IMR-90 (cell line): ENCODE measurements at regions not wholly inside any gene's neighbourhood (a gene's known extent, or its start where the extent isn't known, plus 50 kb on each side); places are given as distances from the start of the nearest gene placed in this dataset.

Experiments used
- ATAC-seq: fragments of 200-7000 bp; cut with Tn5 transposase; 2 replicates; pipeline ENCODE4 v1.9.1; 2020; ENCODE audit warnings: low read depth, mild to moderate bottlenecking, moderate library complexity
- BruUV-seq: library from RNA; stranded (reverse); fragments of 400-500 nt; replicated peaks from 2 replicates; lab custom pipeline; 2021; lab: Mats Ljungman, UMichigan
- CTCF ChIA-PET: fragments of 300-600 bp; formaldehyde crosslinking; extraction: SDS; loops from one replicate; lab custom pipeline; 2021; ENCODE audit warnings: antibody characterized with exemption; lab: Yijun Ruan, JAX
- POLR2A ChIA-PET: fragments of 300-600 bp; sonication (Branson Sonifier 250); formaldehyde crosslinking; loops from one replicate; lab custom pipeline; 2022; ENCODE audit warnings: antibody characterized with exemption; ENCODE audit not compliant: unreplicated experiment; lab: Charles Lee
- DNase-seq: peaks from one replicate; pipeline ENCODE4 v3.0.0; 2013
- H2AFZ ChIP-seq: replicated peaks from 2 replicates; pipeline ENCODE3; 2013; ENCODE audit warnings: low read length, mild to moderate bottlenecking; ENCODE audit not compliant: poor library complexity
- H2AK5ac ChIP-seq: 2 replicates; pipeline ENCODE4 v1.6.1; 2013; ENCODE audit warnings: low read depth, low read length, inconsistent platforms
- H2AK9ac ChIP-seq: replicated peaks from 2 replicates; pipeline ENCODE3; 2013; ENCODE audit warnings: mild to moderate bottlenecking, low read depth, low read length, moderate library complexity; ENCODE audit not compliant: poor library complexity
- H2BK120ac ChIP-seq: 2 replicates; pipeline ENCODE4 v1.6.1; 2013; ENCODE audit warnings: low read depth, low read length, inconsistent platforms
- H2BK15ac ChIP-seq: 3 replicates; pipeline ENCODE4 v1.6.1; 2013; ENCODE audit warnings: low read depth, low read length, inconsistent platforms
- H2BK20ac ChIP-seq: 2 replicates; pipeline ENCODE4 v1.6.1; 2013; ENCODE audit warnings: low read depth, mild to moderate bottlenecking, inconsistent platforms, low read length, moderate library complexity
- H2BK5ac ChIP-seq: 2 replicates; pipeline ENCODE4 v1.6.1; 2013; ENCODE audit warnings: mild to moderate bottlenecking, low read depth, low read length, inconsistent platforms; ENCODE audit not compliant: poor library complexity, severe bottlenecking
- H3K14ac ChIP-seq: replicated peaks from 2 replicates; pipeline ENCODE4 v1.6.1; 2013; ENCODE audit warnings: low read depth, low read length, inconsistent platforms
- H3K18ac ChIP-seq: 2 replicates; pipeline ENCODE4 v1.6.1; 2013; ENCODE audit warnings: low read depth, low read length, control low read depth
- H3K23ac ChIP-seq: 2 replicates; pipeline ENCODE4 v1.6.1; 2013; ENCODE audit warnings: low read depth, low read length, inconsistent platforms
- H3K27ac ChIP-seq: 2 replicates; pipeline ENCODE4 v1.5.1; 2013; ENCODE audit warnings: mild to moderate bottlenecking, control low read depth, low read length; ENCODE audit not compliant: insufficient read depth
- H3K27me3 ChIP-seq: 2 replicates; pipeline ENCODE4 v1.6.1; 2013; ENCODE audit warnings: low read length; ENCODE audit not compliant: control insufficient read depth, insufficient read depth
- H3K36me3 ChIP-seq: 2 replicates; pipeline ENCODE4 v1.6.1; 2013; ENCODE audit warnings: low read length, mixed read lengths; ENCODE audit not compliant: control insufficient read depth, insufficient read depth
- H3K4ac ChIP-seq: 2 replicates; pipeline ENCODE4 v1.6.1; 2013; ENCODE audit warnings: low read depth, low read length, inconsistent platforms
- H3K4me1 ChIP-seq: 2 replicates; pipeline ENCODE4 v1.6.1; 2013; ENCODE audit warnings: low read length, mixed read lengths; ENCODE audit not compliant: control insufficient read depth, insufficient read depth
- H3K4me2 ChIP-seq: 2 replicates; pipeline ENCODE4 v1.6.1; 2013; ENCODE audit warnings: low read depth, mild to moderate bottlenecking, control low read depth, low read length, moderate library complexity
- H3K4me3 ChIP-seq: 2 replicates; pipeline ENCODE4 v1.5.1; 2013; ENCODE audit warnings: low read depth, mild to moderate bottlenecking, control low read depth, low read length, moderate library complexity; ENCODE audit not compliant: insufficient read depth
- H3K56ac ChIP-seq: 2 replicates; pipeline ENCODE4 v1.6.1; 2013; ENCODE audit warnings: low read length, inconsistent platforms; ENCODE audit not compliant: insufficient read depth; ENCODE audit errors: extremely low read depth
- H3K79me1 ChIP-seq, 2 experiments: 2 replicates each; pipeline ENCODE4 v1.6.1; 2013; ENCODE audit warnings: low read length in 2 of 2, inconsistent platforms in 1 of 2, low read depth in 1 of 2
- H3K9ac ChIP-seq: 2 replicates; pipeline ENCODE4 v1.6.1; 2013; ENCODE audit warnings: low read depth, low read length, control low read depth
- H3K9me1 ChIP-seq: 2 replicates; pipeline ENCODE4 v1.6.1; 2013; ENCODE audit warnings: low read length, inconsistent platforms; ENCODE audit not compliant: insufficient read depth
- H3K9me3 ChIP-seq: 2 replicates; pipeline ENCODE4 v1.6.1; 2013; ENCODE audit warnings: low read length; ENCODE audit not compliant: control insufficient read depth, insufficient read depth
- H4K20me1 ChIP-seq: 2 replicates; pipeline ENCODE4 v1.6.1; 2013; ENCODE audit warnings: low read length, inconsistent platforms; ENCODE audit not compliant: insufficient read depth
- H4K5ac ChIP-seq: 2 replicates; pipeline ENCODE4 v1.6.1; 2013; ENCODE audit warnings: mild to moderate bottlenecking, low read depth, low read length, control low read depth
- H4K8ac ChIP-seq, 2 experiments: 2 replicates each; pipeline ENCODE4 v1.6.1; 2013; ENCODE audit warnings: low read depth in 2 of 2, low read length in 2 of 2, control low read depth in 1 of 2, inconsistent platforms in 1 of 2
- H4K91ac ChIP-seq: 2 replicates; pipeline ENCODE4 v1.6.1; 2013; ENCODE audit warnings: low read depth, low read length, inconsistent platforms; ENCODE audit not compliant: insufficient read depth
- BHLHE40 ChIP-seq: fragments of 150-350 bp; IDR thresholded peaks from 2 replicates; pipeline ENCODE4 v1.6.1; 2016; ENCODE audit warnings: mild to moderate bottlenecking, low read depth, low read length
- CEBPB ChIP-seq: IDR thresholded peaks from 2 replicates; pipeline ENCODE4 v1.6.1; 2012; ENCODE audit warnings: low read depth, low read length, improper control_type of control experiment
- CHD1 ChIP-seq: IDR thresholded peaks from 2 replicates; pipeline ENCODE4 v1.6.1; 2012; ENCODE audit warnings: low read depth, low read length, improper control_type of control experiment
- ELK1 ChIP-seq: fragments of 150-350 bp; IDR thresholded peaks from 2 replicates; pipeline ENCODE4 v1.6.1; 2016; ENCODE audit warnings: low read depth, mild to moderate bottlenecking, low read length, moderate library complexity, borderline replicate concordance
- FOS ChIP-seq: fragments of 150-350 bp; IDR thresholded peaks from 2 replicates; pipeline ENCODE4 v1.6.1; 2016; ENCODE audit warnings: low read depth, low read length
- MAFK ChIP-seq: IDR thresholded peaks from 2 replicates; pipeline ENCODE4 v1.6.1; 2012; ENCODE audit warnings: low read depth, low read length, improper control_type of control experiment
- MAZ ChIP-seq: IDR thresholded peaks from 2 replicates; pipeline ENCODE4 v1.6.1; 2012; ENCODE audit warnings: low read depth, mild to moderate bottlenecking, low read length, improper control_type of control experiment, moderate library complexity, borderline replicate concordance
- MXI1 ChIP-seq: IDR thresholded peaks from 2 replicates; pipeline ENCODE4 v1.6.1; 2012; ENCODE audit warnings: low read depth, mild to moderate bottlenecking, low read length, moderate library complexity, borderline replicate concordance
- NFE2L2 ChIP-seq: fragments of 150-350 bp; IDR thresholded peaks from 2 replicates; pipeline ENCODE4 v1.6.1; 2016; ENCODE audit warnings: low read depth, mild to moderate bottlenecking, low read length
- POLR2A ChIP-seq: IDR thresholded peaks from 2 replicates; pipeline ENCODE4 v1.6.1; 2012; ENCODE audit warnings: mild to moderate bottlenecking, low read depth, low read length
- RAD21 ChIP-seq: IDR thresholded peaks from 2 replicates; pipeline ENCODE4 v1.6.1; 2012; ENCODE audit warnings: low read length, improper control_type of control experiment
- RCOR1 ChIP-seq: IDR thresholded peaks from 2 replicates; pipeline ENCODE4 v1.6.1; 2012; ENCODE audit warnings: mild to moderate bottlenecking, low read length, improper control_type of control experiment; ENCODE audit not compliant: insufficient replicate concordance
- RFX5 ChIP-seq: IDR thresholded peaks from 2 replicates; pipeline ENCODE4 v1.8.0; 2012; ENCODE audit warnings: low read depth, mild to moderate bottlenecking, low read length, moderate library complexity
- SMC3 ChIP-seq: fragments of 150-350 bp; IDR thresholded peaks from 2 replicates; pipeline ENCODE4 v1.6.1; 2016; ENCODE audit warnings: low read depth, mild to moderate bottlenecking, antibody characterized with exemption, low read length, moderate library complexity
- WGBS, 2 experiments: methylation state at CpG; one replicate each; pipeline versions ENCODE4 v1.1.5 to v1.1.7; 2013; ENCODE audit warnings: missing lambda C conversion rate in 2 of 2; ENCODE audit not compliant: insufficient read length in 1 of 2; ENCODE audit errors: extremely low coverage in 2 of 2; 5-methylcytosine and 5-hydroxymethylcytosine counted together
- dilution Hi-C: fragments of 300-500 bp; cut with HindIII; formaldehyde crosslinking; loops from one replicate; pipeline ENCODE4 v1.14.3; 2018; ENCODE audit warnings: low sequenced_read_pairs; ENCODE audit not compliant: unreplicated experiment
- in situ Hi-C: fragments of 300-500 bp; cut with MboI; formaldehyde crosslinking; loops from 3 replicates; pipeline ENCODE4 v1.14.3; 2019; ENCODE audit warnings: low sequenced_read_pairs, inconsistent platforms, mixed read lengths
- intact Hi-C: fragments of 100-400 bp; cut with micrococcal nuclease; formaldehyde crosslinking; loops from 2 replicates; pipeline ENCODE4 v1.10.0; 2022
- TF ChIP-seq, protein P1 (sequence below): conservative IDR thresholded peaks from 2 replicates; pipeline ENCODE4 v1.5.1; 2012; ENCODE audit warnings: mild to moderate bottlenecking, low read depth, low read length, improper control_type of control experiment
- TF ChIP-seq, protein P2 (sequence below): fragments of 150-350 bp; IDR thresholded peaks from 2 replicates; pipeline ENCODE4 v1.6.1; 2017; ENCODE audit warnings: mild to moderate bottlenecking, antibody characterized with exemption, low read length, low read depth

GRCh38 chr6:761997-762396 lies 69.1 kb upstream of the EXOC2 start:
- ATAC-seq (no peak), DNase-seq (no peak)
- no peak overlapping the region for H2AK9ac ChIP-seq
- no peaks in the 10 kb centered on the region for H3K9me3 ChIP-seq
- H3K36me3 ChIP-seq, result no peaks in the 10 kb centered on the region
- no TSS peak for BruUV-seq
- no peak overlapping the region for H2AFZ ChIP-seq
- no peak overlapping the region for H3K9ac ChIP-seq
- no peak overlapping the region for H3K27ac ChIP-seq
- 74% methylated on average over 9 of the region's 13 CpGs; no CpG with 5 or more reads in 1 of the 2 experiments for WGBS, 2 experiments
- no peak overlapping the region for H2AK5ac ChIP-seq
- no peak overlapping the region for H2BK20ac ChIP-seq
- H3K9me1 ChIP-seq, result no peaks in the 10 kb centered on the region
- TF ChIP-seq POLR2A, result no peak
- TF ChIP-seq BHLHE40, result no peak
- TF ChIP-seq RFX5, result no peak
- TF ChIP-seq ELK1, result no peak
- TF ChIP-seq MXI1, result no peak
- TF ChIP-seq NFE2L2, result no peak
- no peak for TF ChIP-seq RCOR1
- TF ChIP-seq CEBPB, result no peak
- no peak for TF ChIP-seq RAD21
- TF ChIP-seq MAFK, result no peak
- TF ChIP-seq, protein P1, sequence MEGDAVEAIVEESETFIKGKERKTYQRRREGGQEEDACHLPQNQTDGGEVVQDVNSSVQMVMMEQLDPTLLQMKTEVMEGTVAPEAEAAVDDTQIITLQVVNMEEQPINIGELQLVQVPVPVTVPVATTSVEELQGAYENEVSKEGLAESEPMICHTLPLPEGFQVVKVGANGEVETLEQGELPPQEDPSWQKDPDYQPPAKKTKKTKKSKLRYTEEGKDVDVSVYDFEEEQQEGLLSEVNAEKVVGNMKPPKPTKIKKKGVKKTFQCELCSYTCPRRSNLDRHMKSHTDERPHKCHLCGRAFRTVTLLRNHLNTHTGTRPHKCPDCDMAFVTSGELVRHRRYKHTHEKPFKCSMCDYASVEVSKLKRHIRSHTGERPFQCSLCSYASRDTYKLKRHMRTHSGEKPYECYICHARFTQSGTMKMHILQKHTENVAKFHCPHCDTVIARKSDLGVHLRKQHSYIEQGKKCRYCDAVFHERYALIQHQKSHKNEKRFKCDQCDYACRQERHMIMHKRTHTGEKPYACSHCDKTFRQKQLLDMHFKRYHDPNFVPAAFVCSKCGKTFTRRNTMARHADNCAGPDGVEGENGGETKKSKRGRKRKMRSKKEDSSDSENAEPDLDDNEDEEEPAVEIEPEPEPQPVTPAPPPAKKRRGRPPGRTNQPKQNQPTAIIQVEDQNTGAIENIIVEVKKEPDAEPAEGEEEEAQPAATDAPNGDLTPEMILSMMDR, result no peak
- TF ChIP-seq CHD1, result no peak
- TF ChIP-seq, protein P2, sequence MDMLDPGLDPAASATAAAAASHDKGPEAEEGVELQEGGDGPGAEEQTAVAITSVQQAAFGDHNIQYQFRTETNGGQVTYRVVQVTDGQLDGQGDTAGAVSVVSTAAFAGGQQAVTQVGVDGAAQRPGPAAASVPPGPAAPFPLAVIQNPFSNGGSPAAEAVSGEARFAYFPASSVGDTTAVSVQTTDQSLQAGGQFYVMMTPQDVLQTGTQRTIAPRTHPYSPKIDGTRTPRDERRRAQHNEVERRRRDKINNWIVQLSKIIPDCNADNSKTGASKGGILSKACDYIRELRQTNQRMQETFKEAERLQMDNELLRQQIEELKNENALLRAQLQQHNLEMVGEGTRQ, result no peak
- no peak for TF ChIP-seq SMC3
- TF ChIP-seq MAZ, result no peak
- no peak for TF ChIP-seq FOS
- H3K27me3 ChIP-seq, result peaks cover 13% of the 10 kb centered on the region
- POLR2A ChIA-PET, result no interaction called here
- H3K23ac ChIP-seq, result no peak overlapping the region
- no peak overlapping the region for H3K4me3 ChIP-seq
- H2BK120ac ChIP-seq, result no peak overlapping the region
- no peak overlapping the region for H3K18ac ChIP-seq
- H4K91ac ChIP-seq, result no peak overlapping the region
- intact Hi-C loops (no loop called here), in situ Hi-C loops (no loop called here), dilution Hi-C loops (no loop called here)
- no peaks in the 10 kb centered on the region for H3K79me1 ChIP-seq
- H3K4me2 ChIP-seq, result no peak overlapping the region
- no peak overlapping the region for H2BK15ac ChIP-seq
- no peak overlapping the region for H4K5ac ChIP-seq
- H3K14ac ChIP-seq, result no peak overlapping the region
- H3K4ac ChIP-seq, result no peak overlapping the region
- H3K56ac ChIP-seq, result no peak overlapping the region
- H4K8ac ChIP-seq, result no peak overlapping the region
- CTCF ChIA-PET, result no interaction called here
- H2BK5ac ChIP-seq, result no peak overlapping the region
- no peaks in the 10 kb centered on the region for H4K20me1 ChIP-seq
- H3K4me1 ChIP-seq, result no peaks in the 10 kb centered on the region
